GM12878 (cell line): ENCODE measurements at regions not wholly inside any gene's neighbourhood (a gene's known extent, or its start where the extent isn't known, plus 50 kb on each side); places are given as distances from the start of the nearest gene placed in this dataset.

Experiments
- ATAC-seq: fragments of 200-7000 bp; cut with Tn5 transposase; 3 replicates; pipeline ENCODE4 v1.9.1; 2020; ENCODE audit warnings: mild to moderate bottlenecking, moderate library complexity
- BruUV-seq: library from RNA; stranded (reverse); fragments of 400-500 nt; replicated peaks from 2 replicates; lab custom pipeline; 2021; lab: Mats Ljungman, UMichigan
- CTCF ChIA-PET: fragments of 300-600 bp; sonication (Branson Sonifier 250); formaldehyde crosslinking; extraction: SDS; loops from one replicate; lab custom pipeline; 2021; ENCODE audit warnings: inconsistent platforms; lab: Yijun Ruan, JAX
- POLR2A ChIA-PET: fragments of 350-600 bp; formaldehyde crosslinking; extraction: SDS; loops from one replicate; lab custom pipeline; 2021; ENCODE audit warnings: inconsistent platforms; lab: Charles Lee
- RAD21 ChIA-PET: fragments of 300-600 bp; sonication (Branson Sonifier 250); formaldehyde crosslinking; loops from one replicate; lab custom pipeline; 2023; ENCODE audit warnings: antibody characterized with exemption; ENCODE audit not compliant: unreplicated experiment; lab: Charles Lee
- SMC1A ChIA-PET: fragments of 300-600 bp; sonication (Branson Sonifier 250); formaldehyde crosslinking; loops from one replicate; lab custom pipeline; 2023; ENCODE audit not compliant: unreplicated experiment, uncharacterized antibody; lab: Charles Lee
- DNase-seq: peaks from one replicate; pipeline ENCODE4 v3.0.0-alpha.2; 2011; ENCODE audit warnings: low read depth, low spot score
- FAIRE-seq: peaks from 3 replicates; lab custom pipeline; 2011; peaks lifted over from hg19 to GRCh38; lab: Jason Lieb, UNC
- H2AFZ ChIP-seq: 2 replicates; pipeline ENCODE4 v1.6.0; 2011; ENCODE audit warnings: low read depth, low read length, control low read depth; ENCODE audit not compliant: control insufficient read depth
- H3K27ac ChIP-seq: 2 replicates; pipeline ENCODE4 v1.5.1; 2011; ENCODE audit warnings: control low read depth; ENCODE audit not compliant: control insufficient read depth, insufficient read depth
- H3K27me3 ChIP-seq, 2 experiments: replicated peaks in 1 of 2; 2 replicates each; pipeline versions ENCODE4 v1.6.0 to v1.6.1; 2011; ENCODE audit warnings: low read length in 1 of 2; ENCODE audit not compliant: control insufficient read depth in 2 of 2, insufficient read depth in 2 of 2
- H3K36me3 ChIP-seq, 2 experiments: 2 replicates each; pipeline ENCODE4 v1.5.1; 2011; ENCODE audit warnings: low read length in 1 of 2; ENCODE audit not compliant: control insufficient read depth in 2 of 2, insufficient read depth in 2 of 2
- H3K4me1 ChIP-seq: 2 replicates; pipeline ENCODE4 v1.6.1; 2011; ENCODE audit warnings: mild to moderate bottlenecking, low read length, moderate library complexity, mixed read lengths; ENCODE audit not compliant: control insufficient read depth, insufficient read depth
- H3K4me2 ChIP-seq: 2 replicates; pipeline ENCODE4 v1.6.0; 2011; ENCODE audit warnings: control low read depth; ENCODE audit not compliant: control insufficient read depth, insufficient read depth
- H3K4me3 ChIP-seq: fragments of 200-600 bp; sonication (generic); 2 replicates; pipeline ENCODE4 v1.5.1; 2016
- H3K79me2 ChIP-seq: 2 replicates; pipeline ENCODE4 v1.6.0; 2011; ENCODE audit warnings: low read length; ENCODE audit not compliant: control insufficient read depth, insufficient read depth
- H3K9ac ChIP-seq: 2 replicates; pipeline ENCODE4 v1.8.0; 2011; ENCODE audit warnings: low read length, control low read depth, mixed read lengths; ENCODE audit not compliant: control insufficient read depth, insufficient read depth
- H3K9me3 ChIP-seq: replicated peaks from 3 replicates; pipeline ENCODE4 v1.5.1; 2011; ENCODE audit warnings: mild to moderate bottlenecking, low read length; ENCODE audit not compliant: control insufficient read depth, insufficient read depth
- H4K20me1 ChIP-seq: 2 replicates; pipeline ENCODE4 v1.6.0; 2011; ENCODE audit not compliant: control insufficient read depth, insufficient read depth
- BACH1 ChIP-seq: fragments of 450-650 bp; IDR thresholded peaks from 2 replicates; pipeline ENCODE4 v1.6.1; 2017; ENCODE audit warnings: mild to moderate bottlenecking, borderline replicate concordance
- BCL11A ChIP-seq: IDR thresholded peaks from 2 replicates; pipeline ENCODE4 v1.6.1; 2011; ENCODE audit warnings: low read depth, low read length
- CEBPB ChIP-seq, 2 experiments: fragments of 150-350 bp in 1 of 2; IDR thresholded peaks; 2 replicates each; pipeline ENCODE4 v1.6.1; 2012 to 2014; ENCODE audit warnings: low read depth in 2 of 2, low read length in 2 of 2, borderline replicate concordance in 1 of 2, inconsistent platforms in 1 of 2
- CHD4 ChIP-seq: fragments of 200-600 bp; sonication (generic); IDR thresholded peaks from 2 replicates; pipeline ENCODE4 v1.6.1; 2016; ENCODE audit warnings: mild to moderate bottlenecking
- CREM ChIP-seq: IDR thresholded peaks from 2 replicates; pipeline ENCODE4 v1.6.1; 2014; ENCODE audit warnings: antibody characterized with exemption, low read depth
- HDAC6 ChIP-seq: fragments of 200-600 bp; sonication (generic); IDR thresholded peaks from one replicate; pipeline ENCODE4 v1.8.0; 2017; ENCODE audit warnings: antibody characterized with exemption; ENCODE audit not compliant: unreplicated experiment
- HDGF ChIP-seq: fragments of 450-650 bp; IDR thresholded peaks from 2 replicates; pipeline ENCODE4 v1.6.1; 2016; ENCODE audit warnings: antibody characterized with exemption
- IRF3 ChIP-seq: fragments of 450-650 bp; IDR thresholded peaks from 2 replicates; pipeline ENCODE4 v1.6.1; 2014; ENCODE audit warnings: mild to moderate bottlenecking
- LARP7 ChIP-seq: fragments of 450-650 bp; IDR thresholded peaks from 2 replicates; pipeline ENCODE4 v1.6.1; 2017; ENCODE audit warnings: mild to moderate bottlenecking
- MXI1 ChIP-seq: fragments of 150-350 bp; IDR thresholded peaks from 2 replicates; pipeline ENCODE4 v1.6.1; 2011; ENCODE audit warnings: low read depth, mild to moderate bottlenecking, inconsistent platforms, low read length, improper control_type of control experiment
- NFIC ChIP-seq: IDR thresholded peaks from 2 replicates; pipeline ENCODE4 v1.6.1; 2012; ENCODE audit warnings: low read depth, mild to moderate bottlenecking, inconsistent platforms, low read length, moderate library complexity
- PAX5 ChIP-seq: IDR thresholded peaks from 2 replicates; pipeline ENCODE4 v1.6.1; 2011; ENCODE audit warnings: low read depth, low read length, borderline replicate concordance
- SMAD5 ChIP-seq: IDR thresholded peaks from 2 replicates; pipeline ENCODE4 v1.6.1; 2016; ENCODE audit warnings: antibody characterized with exemption, low read depth
- STAT3 ChIP-seq: IDR thresholded peaks from 2 replicates; pipeline ENCODE4 v1.6.1; 2011; ENCODE audit warnings: low read depth, low read length, improper control_type of control experiment
- ZNF274 ChIP-seq: IDR thresholded peaks from one replicate; pipeline ENCODE4 v1.8.0; 2011; ENCODE audit not compliant: insufficient read length, insufficient read depth
- ZZZ3 ChIP-seq: IDR thresholded peaks from 2 replicates; pipeline ENCODE4 v1.6.1; 2011; ENCODE audit warnings: low read depth; ENCODE audit not compliant: control insufficient read depth, insufficient read length
- whole genome bisulfite sequencing: methylation state at CpG from one replicate; pipeline ENCODE4 v1.1.6; 2016; ENCODE audit warnings: low lambda C conversion rate; ENCODE audit not compliant: insufficient replicate concordance, insufficient coverage; ENCODE audit errors: missing lambda C conversion rate; 5-methylcytosine and 5-hydroxymethylcytosine counted together
- in situ Hi-C: fragments of 300-500 bp; cut with MboI; formaldehyde crosslinking; loops from 9 replicates; pipeline ENCODE4 v1.14.3; 2018; ENCODE audit warnings: mixed read lengths
- intact Hi-C: fragments of 100-400 bp; cut with micrococcal nuclease; formaldehyde crosslinking; loops from one replicate; pipeline ENCODE4 v1.14.2; 2022; ENCODE audit not compliant: unreplicated experiment
- TF ChIP-seq, protein P1 (sequence below): IDR thresholded peaks from 2 replicates; pipeline ENCODE4 v1.6.1; 2011; ENCODE audit warnings: borderline replicate concordance, low read depth, mild to moderate bottlenecking, moderate library complexity, low read length; ENCODE audit not compliant: insufficient read depth, poor library complexity, severe bottlenecking

GRCh38 chr18:43933177-43933576, 655.9 kb upstream of the SYT4 start (continued):
- TF ChIP-seq IRF3, result no peak

GRCh38 chr18:43934322-43934721, 657.0 kb upstream of the SYT4 start:
- Histone ChIP-seq H3K27me3 (no peaks in the 10 kb centered on the region), H3K9me3 (no peaks in the 10 kb centered on the region), H3K79me2 (no peaks in the 10 kb centered on the region), H3K4me3 (no peak overlapping the region), H3K36me3 (no peaks in the 10 kb centered on the region), H4K20me1 (no peaks in the 10 kb centered on the region), H2AFZ (no peak overlapping the region), H3K4me1 (no peaks in the 10 kb centered on the region), H3K4me2 (no peak overlapping the region), H3K27ac (no peak overlapping the region), H3K9ac (no peak overlapping the region)
- 0% methylated on average over 1 of the region's 1 CpG for WGBS
- no TSS peak for BruUV-seq
- ATAC-seq (no peak), FAIRE-seq (no peak), DNase-seq (no peak)
- RAD21 ChIA-PET, result no interaction called here
- intact Hi-C loops, result no loop called here
- CTCF ChIA-PET, result no interaction called here
- POLR2A ChIA-PET, result no interaction called here
- no peak for TF ChIP-seq STAT3
- TF ChIP-seq ZNF274, result no peak
- TF ChIP-seq NFIC, result no peak
- no peak for TF ChIP-seq ZZZ3
- no peak for TF ChIP-seq MXI1
- no peak for TF ChIP-seq HDGF
- no peak for TF ChIP-seq LARP7
- no peak for TF ChIP-seq BACH1
- no peak for TF ChIP-seq CREM
- TF ChIP-seq PAX5, result no peak
- TF ChIP-seq CEBPB (IDR thresholded peaks at IDR 0.05; ENCODE audit: borderline replicate concordance in 1 of 2, low read depth in 2 of 2, low read length in 2 of 2), result no peak
- TF ChIP-seq, protein P1, sequence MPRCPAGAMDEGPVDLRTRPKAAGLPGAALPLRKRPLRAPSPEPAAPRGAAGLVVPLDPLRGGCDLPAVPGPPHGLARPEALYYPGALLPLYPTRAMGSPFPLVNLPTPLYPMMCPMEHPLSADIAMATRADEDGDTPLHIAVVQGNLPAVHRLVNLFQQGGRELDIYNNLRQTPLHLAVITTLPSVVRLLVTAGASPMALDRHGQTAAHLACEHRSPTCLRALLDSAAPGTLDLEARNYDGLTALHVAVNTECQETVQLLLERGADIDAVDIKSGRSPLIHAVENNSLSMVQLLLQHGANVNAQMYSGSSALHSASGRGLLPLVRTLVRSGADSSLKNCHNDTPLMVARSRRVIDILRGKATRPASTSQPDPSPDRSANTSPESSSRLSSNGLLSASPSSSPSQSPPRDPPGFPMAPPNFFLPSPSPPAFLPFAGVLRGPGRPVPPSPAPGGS, result no peak
- no peak for TF ChIP-seq CHD4
- no peak for TF ChIP-seq SMAD5
- no peak for TF ChIP-seq BCL11A
- TF ChIP-seq HDAC6, result no peak
- SMC1A ChIA-PET, result no interaction called here
- in situ Hi-C loops, result no loop called here
